ENCODE measurements at regions not wholly inside any gene's neighbourhood (a gene's known extent, or its start where the extent isn't known, plus 50 kb on each side); places are given as distances from the start of the nearest gene placed in this dataset.

DNA sequence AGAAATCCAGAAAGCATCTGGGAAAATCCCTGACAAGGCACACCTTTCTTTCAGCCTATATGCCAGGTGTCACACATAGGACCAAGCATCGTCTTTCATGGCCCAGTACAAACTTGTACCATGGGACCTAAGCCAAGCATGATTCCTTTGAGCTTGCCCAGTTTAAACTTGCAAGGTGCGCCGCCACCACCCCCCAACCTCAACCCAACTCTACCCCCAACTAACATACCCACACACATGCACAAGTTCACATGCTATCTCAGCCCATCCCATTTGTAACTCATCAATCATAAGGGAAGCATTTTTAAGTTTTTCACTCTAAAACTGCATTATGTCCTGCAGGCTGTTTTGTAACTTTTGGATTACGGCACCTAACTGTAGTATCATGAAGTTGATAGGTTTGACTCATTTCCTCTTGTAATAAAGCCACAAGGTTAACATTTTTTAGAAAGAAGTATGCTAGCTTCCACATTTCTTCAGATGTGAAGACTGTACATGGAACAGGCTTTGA, 145.9 kb upstream of the FST start:
- DNase-seq: peak; percentile 8

DNA sequence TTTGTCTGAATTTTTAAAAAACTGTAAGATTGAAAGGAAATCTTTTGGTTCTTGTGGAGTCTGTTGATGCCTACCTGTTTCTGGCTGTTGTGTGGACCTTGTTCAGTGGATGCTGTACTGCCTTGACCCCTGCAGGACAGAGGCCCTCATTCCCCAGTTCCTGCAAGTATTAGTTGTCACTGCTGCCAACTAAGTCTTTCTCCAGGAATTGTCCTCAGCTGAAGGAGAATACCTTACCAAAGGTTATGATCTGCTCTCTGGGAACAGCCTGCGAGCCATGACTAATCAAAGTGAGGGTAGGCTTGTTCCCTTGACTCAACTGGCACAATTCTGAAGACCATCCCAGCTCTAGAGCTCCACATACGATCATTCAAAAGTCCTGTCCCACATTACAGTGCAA, 145.3 kb upstream of the FST start:
- no peak for DNase-seq

DNA sequence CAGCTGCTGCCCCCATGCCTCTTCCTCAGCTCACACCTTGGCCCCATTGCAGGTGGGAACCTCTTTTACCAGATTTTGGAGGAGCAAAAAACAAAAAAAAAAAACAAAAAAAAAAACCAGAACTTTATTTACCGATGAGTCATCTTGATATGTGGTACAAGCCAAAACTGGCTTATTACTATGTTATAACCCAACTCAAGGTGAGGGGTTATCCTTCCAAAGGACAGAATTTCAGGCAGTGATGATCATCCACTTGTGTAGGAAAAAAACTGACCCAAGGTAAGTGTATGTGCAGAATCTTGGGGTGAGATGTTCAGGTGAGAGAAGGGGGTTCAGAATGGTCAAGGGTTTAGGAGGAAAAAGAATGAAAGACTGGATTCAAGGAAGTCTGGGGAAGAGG, 142.6 kb upstream of the FST start:
- no peak for DNase-seq

GRCh38 chr5:53338971-53339370, 141.5 kb upstream of the FST start:
- DNase-seq: no peak

- DNase-seq: no peak
Measured at GRCh38 chr5:53339962-53340540, 140.4 kb upstream of the FST start.

- no peak for DNase-seq
Measured at GRCh38 chr5:53340956-53341750, 139.3 kb upstream of the FST start.

DNA sequence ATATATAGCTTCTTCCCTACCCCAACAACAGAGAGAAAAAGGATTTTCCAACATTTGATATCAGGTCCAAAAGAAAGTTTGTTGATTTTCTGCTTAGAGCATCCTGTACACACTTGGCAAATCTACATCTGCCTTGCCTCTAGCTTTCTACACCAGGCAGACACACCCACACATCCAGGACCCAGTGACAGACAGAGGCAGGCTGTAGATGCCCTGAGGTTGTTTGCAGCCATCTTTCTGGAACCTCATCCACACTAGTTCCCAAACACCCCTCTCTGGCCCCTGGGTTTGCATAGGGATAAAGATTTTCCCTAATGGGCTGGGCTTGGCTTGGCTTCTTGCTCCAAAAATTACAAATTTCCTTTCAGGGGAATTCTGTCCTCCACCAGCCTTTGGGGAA, 138.2 kb upstream of the FST start:
- no peak for DNase-seq

DNA sequence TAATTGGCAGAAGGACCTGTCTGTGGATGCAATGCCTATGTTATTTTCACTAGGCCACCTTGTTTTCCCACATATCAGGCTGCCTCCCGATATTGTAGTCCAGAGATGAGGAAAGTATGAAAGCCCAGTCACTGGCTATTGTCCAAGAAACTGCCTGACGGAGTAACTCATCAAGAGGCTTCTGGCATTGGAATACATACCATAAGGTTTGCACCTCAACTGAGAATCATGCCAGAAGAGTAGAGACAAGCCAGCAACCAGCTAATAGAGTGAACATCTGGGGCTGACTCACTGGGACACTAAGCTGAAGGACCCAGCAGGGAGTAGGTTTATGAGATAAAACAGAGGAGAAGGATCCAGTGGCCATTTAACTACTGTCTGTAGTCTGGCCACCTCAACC, 137.2 kb upstream of the FST start:
- no peak for DNase-seq

DNA sequence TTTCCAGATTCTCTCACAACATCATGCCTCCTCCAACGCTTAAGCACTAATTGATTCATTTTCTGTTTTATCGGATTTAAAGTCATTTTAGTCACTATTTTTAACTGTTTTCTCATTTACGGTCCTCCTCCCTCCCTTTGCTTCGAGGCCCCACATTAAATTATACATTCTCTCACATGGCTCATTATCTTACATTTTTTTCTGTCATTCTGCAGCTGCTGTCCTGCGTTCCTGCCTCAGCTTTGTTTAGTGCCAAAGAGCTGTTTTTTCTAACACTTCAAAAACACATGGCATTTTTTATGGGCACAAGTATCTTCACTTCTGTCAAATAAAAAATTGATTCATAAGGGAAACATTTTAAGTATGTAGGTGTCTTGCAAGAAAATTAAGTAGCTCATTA, 130.1 kb upstream of the FST start:
- no peak for DNase-seq

- no peak for DNase-seq
Measured at GRCh38 chr5:53350991-53351770, 129.2 kb upstream of the FST start.

- DNase-seq: no peak
Measured at GRCh38 chr5:53355316-53355715, 125.1 kb upstream of the FST start.

DNA sequence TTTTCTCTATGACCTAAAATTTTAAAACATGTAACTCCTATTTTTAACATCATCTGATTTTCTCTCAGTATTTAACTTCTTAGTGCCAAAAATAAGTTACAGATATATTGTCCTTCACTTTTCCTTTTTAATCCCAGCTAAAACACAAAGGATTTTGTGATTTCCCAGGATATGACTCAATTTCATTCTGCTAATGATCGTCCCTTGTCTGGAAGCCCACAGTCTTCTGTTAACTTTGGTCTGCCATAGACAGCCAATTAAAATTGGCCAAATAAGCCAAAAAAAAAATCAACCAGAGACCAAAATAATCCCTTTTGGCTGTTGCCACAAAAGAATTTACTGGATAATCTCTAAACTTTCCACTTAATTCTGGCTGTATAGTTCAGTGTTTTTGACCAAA, 124.5 kb upstream of the FST start:
- DNase-seq: no peak

DNA sequence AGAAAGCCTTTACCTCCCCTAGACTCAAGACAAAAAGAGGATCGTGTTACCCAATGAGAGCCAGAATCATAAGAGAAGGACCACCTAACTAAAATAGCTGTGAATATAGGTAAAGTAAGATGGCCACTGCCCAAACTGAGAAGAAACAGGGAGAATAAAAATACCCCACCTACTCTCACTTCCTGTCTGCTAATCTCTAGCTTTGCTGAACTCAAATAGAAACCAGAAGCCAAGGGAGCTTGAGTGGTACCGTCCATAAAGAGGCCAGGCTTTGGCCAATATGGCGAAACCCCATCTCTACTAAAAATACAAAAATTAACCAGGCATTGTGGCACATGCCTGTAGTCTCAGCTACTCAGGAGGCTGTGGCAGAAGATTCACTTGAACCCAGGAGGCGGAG, 123.0 kb upstream of the FST start:
- DNase-seq: no peak

- no peak for DNase-seq
Measured at GRCh38 chr5:53358794-53359193, 121.6 kb upstream of the FST start.

GRCh38 chr5:53359916-53360517, 120.4 kb upstream of the FST start:
- no peak for DNase-seq

DNA sequence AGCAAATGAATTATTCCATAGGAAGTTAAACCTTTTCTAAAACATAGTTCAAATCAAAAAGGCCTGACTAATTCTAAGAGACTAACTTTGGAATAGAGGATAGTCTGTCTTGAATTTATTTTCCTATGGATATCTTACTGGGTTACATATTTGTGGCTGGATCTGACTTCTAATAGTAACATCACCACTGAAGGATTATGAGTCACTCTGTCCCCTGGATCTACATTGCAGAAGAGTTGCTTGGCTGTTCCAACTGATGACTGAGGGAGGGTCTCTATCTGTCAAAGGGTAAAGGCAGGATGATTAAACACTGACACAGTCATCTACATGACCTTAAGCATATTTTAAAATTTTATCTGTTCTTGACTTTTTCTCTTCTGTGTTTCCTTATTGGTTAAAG, 119.6 kb upstream of the FST start:
- no peak for DNase-seq

GRCh38 chr5:53361708-53362107, 118.7 kb upstream of the FST start:
- DNase-seq: no peak

GRCh38 chr5:53362521-53362941, 117.9 kb upstream of the FST start:
- DNase-seq: no peak

GRCh38 chr5:53364061-53364460, 116.4 kb upstream of the FST start:
- DNase-seq: no peak

- no peak for DNase-seq
Measured at GRCh38 chr5:53366245-53366644, 114.2 kb upstream of the FST start.

DNA sequence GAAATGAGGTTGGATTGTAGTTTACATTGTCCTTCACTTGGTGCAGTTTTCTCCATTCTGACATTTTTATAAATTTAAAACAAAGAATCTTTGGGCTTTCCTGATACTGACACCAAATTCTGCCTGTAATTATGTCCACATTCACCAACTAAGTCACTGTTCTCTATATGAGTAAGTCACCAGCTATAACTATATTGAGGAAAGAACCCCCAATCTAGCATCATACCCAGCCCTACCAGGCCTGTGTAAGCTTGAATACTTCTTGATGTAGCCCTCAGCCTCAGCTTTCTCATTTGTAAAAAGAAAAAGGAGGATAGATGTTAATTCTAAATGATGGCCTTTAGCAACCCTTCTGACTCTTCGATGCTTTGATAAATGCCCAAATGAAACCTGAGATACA, 112.7 kb upstream of the FST start:
- DNase-seq: no peak

- no peak for DNase-seq
Measured at GRCh38 chr5:53368516-53368915, 111.9 kb upstream of the FST start.

DNA sequence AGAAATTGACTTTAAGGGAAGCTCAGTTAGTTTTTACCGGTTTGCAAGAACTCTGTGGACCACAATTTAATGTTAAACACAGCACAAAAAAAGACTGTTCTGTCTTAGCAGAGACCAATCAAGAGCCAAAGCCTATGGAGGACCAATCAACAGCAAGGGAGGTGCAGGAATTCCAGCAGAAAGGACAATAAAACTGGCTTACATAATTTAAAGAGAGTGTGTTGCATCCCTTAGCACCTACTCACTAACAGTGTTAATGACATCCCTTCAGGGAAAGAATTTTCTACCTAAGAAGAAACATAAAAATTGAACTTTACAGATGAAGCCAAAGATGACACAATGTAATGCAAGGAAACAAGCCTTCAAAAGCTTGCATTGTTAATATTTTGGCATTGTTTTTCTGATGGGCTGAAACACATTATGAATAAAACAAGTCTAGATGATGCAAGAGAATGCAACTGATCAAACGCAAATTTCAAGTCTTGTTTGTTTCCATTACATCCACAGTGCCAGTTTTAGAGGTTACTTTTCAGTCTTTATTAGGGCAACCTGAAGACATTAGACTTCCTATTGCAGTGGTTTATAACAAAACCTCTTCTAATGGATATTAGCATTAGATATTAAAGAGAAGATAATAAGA, 111.3 kb upstream of the FST start:
- no peak for DNase-seq

Data from inflammatory macrophage treated with lipopolysaccharide for 4 hours (primary cell).